ENCODE measurements at regions not wholly inside any gene's neighbourhood (a gene's known extent, or its start where the extent isn't known, plus 50 kb on each side); places are given as distances from the start of the nearest gene placed in this dataset.

GRCh38 chr6:130744576-130745366, 82.4 kb upstream of the SMLR1 start:
- peaks cover 0 to 10% (median 9%) of the 10 kb centered on the region in 4 donors for H3K9me3 ChIP-seq (ENCODE audit: control insufficient read depth in 4 of 4, low read length in 3 of 4)
- no peak for TF ChIP-seq ATF3 (IDR thresholded peaks at IDR 0.05)
- no peak overlapping the region for H3K9ac ChIP-seq (ENCODE audit: low read depth in 1 of 2, low read length in 2 of 2)
- no peak for DNase-seq (ENCODE audit: low spot score)
- no peaks in the 10 kb centered on the region for H3K4me1 ChIP-seq (ENCODE audit: control insufficient read depth in 4 of 4, insufficient read depth in 4 of 4, low read length in 3 of 4)
- no peak overlapping the region for H3K27ac ChIP-seq (ENCODE audit: low read depth in 1 of 2, low read length in 2 of 2)
- WGBS, result 75% methylated on average over 2 of the region's 2 CpGs
- no peaks in the 10 kb centered on the region for H3K27me3 ChIP-seq (ENCODE audit: control insufficient read depth in 4 of 4, insufficient read depth in 4 of 4, low read length in 3 of 4)
- H3K36me3 ChIP-seq (ENCODE audit: control insufficient read depth in 4 of 4, insufficient read depth in 3 of 4, low read depth in 1 of 4, low read length in 3 of 4), result no peaks in the 10 kb centered on the region
- H3K4me3 ChIP-seq (ENCODE audit: low read depth in 1 of 3, low read length in 3 of 3), result no peak overlapping the region

GRCh38 chr6:130748041-130748440, 79.2 kb upstream of the SMLR1 start:
- TF ChIP-seq ZBTB33 (IDR thresholded peaks at IDR 0.05) (no peak), ATF3 (IDR thresholded peaks at IDR 0.05) (no peak), RXRA (IDR thresholded peaks at IDR 0.05) (no peak), NR2F2 (IDR thresholded peaks at IDR 0.05) (no peak), CTCF (IDR thresholded peaks at IDR 0.05; ENCODE audit: low read depth, low read length, missing input control) (no peak), MAX (IDR thresholded peaks at IDR 0.05) (no peak), REST (IDR thresholded peaks at IDR 0.05) (no peak), GABPA (IDR thresholded peaks at IDR 0.05 in 1 of 2, conservative IDR thresholded peaks at IDR 0.05 in 1 of 2) (no peak), FOXA2 (IDR thresholded peaks at IDR 0.05) (no peak), YY1 (IDR thresholded peaks at IDR 0.05) (no peak)
- no peak overlapping the region for H3K9ac ChIP-seq (ENCODE audit: low read depth in 1 of 2, low read length in 2 of 2)
- H3K27me3 ChIP-seq (ENCODE audit: control insufficient read depth in 4 of 4, insufficient read depth in 4 of 4, low read length in 3 of 4), result no peaks in the 10 kb centered on the region
- WGBS, result 91% methylated on average over 1 of the region's 1 CpG
- peaks cover 0 to 14% (median 12%) of the 10 kb centered on the region in 4 donors for H3K9me3 ChIP-seq (ENCODE audit: control insufficient read depth in 4 of 4, low read length in 3 of 4)
- no peak overlapping the region for H3K4me3 ChIP-seq (ENCODE audit: low read depth in 1 of 3, low read length in 3 of 3)
- no peaks in the 10 kb centered on the region for H3K4me1 ChIP-seq (ENCODE audit: control insufficient read depth in 4 of 4, insufficient read depth in 4 of 4, low read length in 3 of 4)
- DNase-seq (ENCODE audit: low spot score), result no peak
- H3K36me3 ChIP-seq (ENCODE audit: control insufficient read depth in 4 of 4, insufficient read depth in 3 of 4, low read depth in 1 of 4, low read length in 3 of 4), result no peaks in the 10 kb centered on the region
- H3K27ac ChIP-seq (ENCODE audit: low read depth in 1 of 2, low read length in 2 of 2), result no peak overlapping the region
